GM21529 (cell line): ENCODE measurements at regions not wholly inside any gene's neighbourhood (a gene's known extent, or its start where the extent isn't known, plus 50 kb on each side); places are given as distances from the start of the nearest gene placed in this dataset.
A peak's percentile ranks its signal among the peaks of the same experiment; 100 is the strongest.
"Not testable (repeated sequence)": the region's sequence is repeated elsewhere in the genome, so short reads cannot be mapped to it uniquely, and the experiment has no call there.

ENCODE experiments used
- ATAC-seq: cut with Tn5 transposase; IDR thresholded peaks from one replicate; pipeline ENCODE4 v1.9.1; 2021; ENCODE audit not compliant: unreplicated experiment

- no peak for ATAC-seq
Observed at GRCh38 chr9:115525111-115526058, 407.4 kb upstream of the TNC start.

- no peak for ATAC-seq
Observed at GRCh38 chr9:115531410-115532125, 413.6 kb upstream of the TNC start.

DNA sequence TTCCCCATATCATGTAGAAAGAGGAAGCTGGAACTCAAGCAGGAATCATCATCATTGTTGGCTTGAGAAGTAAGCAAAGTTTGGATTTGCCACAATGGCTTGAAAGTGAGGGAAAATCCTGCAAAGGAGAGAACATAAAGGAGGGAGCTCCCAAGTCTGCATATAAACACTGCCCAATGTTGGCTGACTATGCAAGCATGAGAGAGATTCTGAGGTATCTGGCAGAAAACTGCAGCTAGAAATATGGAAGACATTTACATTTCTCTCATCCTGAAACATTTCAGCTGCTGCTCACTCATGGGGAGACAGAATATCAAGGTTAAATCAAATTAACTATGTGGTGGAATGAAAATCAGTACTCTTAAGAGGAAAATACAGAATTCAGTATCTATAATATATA lies 415.6 kb upstream of the TNC start:
- no peak for ATAC-seq

GRCh38 chr9:115540091-115540490 lies 422.1 kb upstream of the TNC start:
- ATAC-seq: no peak

- ATAC-seq: no peak
Observed at GRCh38 chr9:115543511-115543910, 425.6 kb upstream of the TNC start.

DNA sequence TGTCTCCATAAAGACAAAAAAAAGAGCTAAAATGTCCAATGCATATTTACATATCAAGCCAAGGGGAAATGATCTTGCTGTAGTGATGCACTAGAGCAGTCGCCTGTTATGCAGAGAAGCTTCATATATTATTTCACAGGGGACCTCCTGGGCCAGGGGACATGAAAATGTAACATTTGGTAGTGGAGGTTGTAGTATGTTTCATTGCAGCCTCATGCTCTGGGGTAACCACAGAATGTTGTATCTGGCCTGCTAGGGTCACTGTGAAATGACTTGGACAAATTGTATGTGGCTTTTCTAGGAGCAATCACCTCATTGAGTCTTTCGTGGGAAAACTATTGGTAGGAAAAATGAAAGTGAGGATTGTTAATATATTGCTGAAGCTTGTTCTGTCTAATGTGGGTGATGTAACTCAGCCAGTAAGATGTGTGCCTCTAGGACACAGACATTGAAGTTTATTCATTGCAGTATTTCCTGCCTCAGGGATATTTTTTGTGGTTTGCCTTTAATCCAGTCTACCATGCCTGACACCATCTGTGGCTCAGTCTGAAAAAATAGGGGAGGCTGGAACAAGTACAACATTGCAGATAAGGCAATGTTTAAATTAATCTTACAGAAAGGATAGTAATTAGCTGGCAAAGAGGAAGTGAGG lies 430.8 kb upstream of the TNC start:
- no peak for ATAC-seq

GRCh38 chr9:115551396-115551795 lies 433.4 kb upstream of the TNC start:
- ATAC-seq: no peak

DNA sequence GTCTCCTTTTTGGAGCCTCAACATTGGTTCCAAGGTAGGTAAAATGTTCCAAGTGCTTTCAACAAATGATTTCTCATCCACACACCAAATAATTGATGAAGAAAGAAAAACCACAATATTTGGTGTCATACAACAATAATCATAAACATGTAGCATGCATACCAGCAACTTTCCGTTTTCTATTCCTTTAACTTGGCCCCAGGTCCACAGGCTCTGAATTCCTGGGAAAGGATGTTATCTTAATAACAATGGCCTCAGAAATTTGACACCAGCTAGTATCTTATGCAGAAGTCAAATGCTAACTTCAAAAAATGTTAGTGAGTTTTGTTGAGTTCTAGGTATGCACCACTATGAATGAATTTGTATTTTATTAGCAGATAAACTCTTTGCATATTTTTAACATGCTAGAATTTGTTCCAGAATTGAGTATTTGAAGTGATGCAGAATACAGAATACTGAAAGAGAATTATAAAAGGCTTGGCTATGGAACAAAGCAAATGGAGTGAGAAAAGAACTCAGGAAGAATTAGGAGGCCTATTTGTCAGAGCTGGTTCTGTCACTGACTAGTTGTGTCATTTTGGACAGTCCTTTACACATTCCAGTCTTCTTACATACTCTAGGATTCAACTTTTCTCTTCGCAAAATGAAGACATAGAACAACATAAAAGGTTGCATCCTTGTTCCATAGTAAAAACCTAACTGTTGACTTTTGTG lies 435.3 kb upstream of the TNC start:
- no peak for ATAC-seq

DNA sequence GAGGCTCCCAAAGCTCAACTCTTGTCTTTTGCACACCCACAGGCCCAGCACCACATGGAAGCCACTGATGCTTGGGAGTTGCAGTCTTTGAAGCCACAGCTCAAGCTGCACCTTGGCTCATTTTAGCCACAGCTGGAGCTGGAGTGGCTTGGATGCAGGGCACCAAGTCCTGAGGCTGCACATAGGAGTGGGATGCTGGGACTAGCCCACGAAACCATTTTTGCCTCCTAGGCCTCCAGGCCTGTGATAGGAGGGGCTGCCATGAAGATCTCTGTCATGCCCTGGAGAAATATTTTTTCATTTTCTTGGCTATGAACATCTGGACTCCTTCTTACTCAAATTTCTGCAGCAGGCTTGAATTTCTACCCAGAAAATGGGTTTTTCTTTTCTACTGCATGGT lies 438.5 kb upstream of the TNC start:
- no peak for ATAC-seq

GRCh38 chr9:115575147-115575546 lies 457.2 kb upstream of the TNC start:
- no peak for ATAC-seq

GRCh38 chr9:115585458-115585857 lies 467.5 kb upstream of the TNC start:
- not testable (repeated sequence) for ATAC-seq

GRCh38 chr9:115587310-115587709 lies 469.4 kb upstream of the TNC start:
- no peak for ATAC-seq

DNA sequence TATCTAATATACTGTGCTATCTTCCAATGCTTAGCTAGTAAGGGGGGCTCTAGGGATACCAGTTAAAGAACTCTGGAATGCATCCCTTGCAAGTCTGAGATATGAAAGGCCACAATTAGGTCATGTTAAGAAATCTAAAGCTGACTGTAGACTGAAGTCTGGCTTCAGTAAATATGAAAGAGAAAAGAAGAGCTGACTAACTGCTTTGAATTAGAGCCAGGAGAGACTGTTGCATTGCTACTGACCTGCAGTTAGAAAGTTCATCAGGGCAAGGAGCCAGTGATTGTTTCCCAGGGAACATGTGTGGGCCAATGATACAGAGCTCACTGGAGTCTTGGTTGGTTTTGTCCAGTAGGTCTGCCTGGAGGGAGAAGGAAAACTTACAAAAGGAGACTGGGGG lies 472.1 kb upstream of the TNC start:
- no peak for ATAC-seq

DNA sequence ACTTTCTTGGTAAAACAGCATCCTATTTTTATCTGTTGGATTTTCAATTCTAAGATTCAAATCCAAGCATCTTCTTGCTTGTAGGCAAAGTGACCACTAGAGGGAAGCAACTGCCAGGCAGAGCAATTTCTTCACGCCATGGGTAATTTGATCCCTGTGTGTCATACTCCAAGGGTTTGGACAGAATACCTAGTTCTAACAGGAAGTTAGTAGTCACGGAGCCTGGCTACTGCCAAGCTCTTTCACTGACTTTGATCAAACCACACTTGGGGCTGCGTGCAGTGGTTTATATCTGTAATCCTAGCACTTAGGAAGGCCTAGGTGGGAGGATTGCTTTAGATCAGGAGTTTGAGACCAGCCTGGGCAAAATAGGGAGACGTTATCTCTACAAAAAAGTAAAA lies 473.6 kb upstream of the TNC start:
- peak; percentile 63 for ATAC-seq

- ATAC-seq: peak; percentile 57
Observed at GRCh38 chr9:115593587-115594091, 475.7 kb upstream of the TNC start.

- ATAC-seq: no peak
Observed at GRCh38 chr9:115594557-115594956, 476.6 kb upstream of the TNC start.

DNA sequence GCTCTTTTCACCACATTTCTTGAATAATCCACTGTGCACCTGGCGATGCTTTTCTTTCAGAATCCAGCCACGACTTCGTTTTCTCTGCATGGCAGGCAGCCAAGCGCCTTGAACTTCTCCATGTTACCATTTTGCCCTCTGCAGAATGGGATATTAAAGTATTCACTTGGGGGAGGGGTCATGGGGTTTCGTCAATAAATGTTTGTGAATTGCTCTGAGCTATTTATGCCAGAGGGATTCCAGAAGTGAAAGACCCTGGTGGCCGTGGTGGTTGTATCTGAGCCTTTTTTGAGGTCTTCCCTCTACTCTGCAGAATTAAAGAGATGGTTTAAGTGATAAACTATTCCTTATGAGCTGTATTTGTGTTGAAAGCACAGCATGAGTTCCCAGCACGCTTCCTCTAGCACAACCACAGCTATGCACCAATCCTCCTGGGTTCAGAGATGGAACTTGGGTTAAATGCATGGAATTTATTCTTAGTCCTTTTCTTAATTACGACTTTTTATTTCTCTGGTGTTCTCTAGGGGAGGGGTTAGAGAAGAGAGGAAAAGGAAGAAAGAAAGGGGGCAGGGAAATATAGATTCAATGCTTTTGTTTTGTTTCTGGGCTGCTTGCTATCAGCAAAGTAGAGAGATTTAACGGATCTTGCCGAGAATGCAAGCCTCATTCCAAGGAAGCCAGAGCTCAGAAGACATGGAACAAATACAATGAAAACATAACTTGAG lies 478.2 kb upstream of the TNC start:
- ATAC-seq: no peak

DNA sequence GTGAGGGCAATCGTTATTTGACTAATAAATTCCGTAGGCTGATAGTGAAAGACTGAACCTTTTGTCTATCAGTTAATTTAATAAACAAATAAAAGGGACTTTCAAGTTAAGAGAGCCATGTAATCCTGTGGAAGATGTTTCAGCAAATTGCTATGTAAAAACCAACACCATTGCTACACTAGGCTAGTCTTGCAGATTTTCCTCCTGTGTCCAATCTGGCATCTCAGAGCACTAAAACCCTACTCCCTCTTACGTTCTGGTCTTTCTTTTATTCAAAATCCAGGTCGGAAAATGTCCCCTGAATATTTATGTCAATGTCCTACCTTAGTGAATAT lies 478.8 kb upstream of the TNC start:
- no peak for ATAC-seq

DNA sequence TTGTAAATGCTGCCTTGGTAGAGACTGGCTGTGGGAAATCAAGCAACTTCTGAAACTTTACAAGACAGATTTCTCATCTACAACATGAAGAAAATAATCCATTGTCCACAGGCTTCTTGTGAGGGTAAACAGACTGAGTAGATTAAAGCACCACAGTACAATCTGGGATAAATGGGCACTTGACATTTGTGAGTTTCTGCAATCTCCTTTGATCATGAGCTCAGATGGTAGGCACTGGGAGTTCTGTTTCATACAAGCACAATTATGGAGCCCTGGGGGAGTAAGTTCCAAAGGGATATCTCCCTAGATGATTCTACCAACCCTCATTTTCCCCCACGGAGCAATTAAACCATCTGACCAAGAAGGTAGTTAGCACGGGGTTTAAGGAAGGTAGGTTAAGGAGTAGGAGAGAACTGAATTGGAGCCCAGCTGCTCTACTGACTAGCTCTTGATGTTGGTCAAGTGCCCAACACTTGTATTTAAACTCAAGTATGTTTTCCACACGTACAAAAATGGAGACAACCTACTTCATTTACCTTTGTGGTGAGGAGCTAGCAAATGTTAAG lies 479.5 kb upstream of the TNC start:
- no peak for ATAC-seq

GRCh38 chr9:115598751-115599150 lies 480.8 kb upstream of the TNC start:
- ATAC-seq: no peak
